ENCODE measurements at regions not wholly inside any gene's neighbourhood (a gene's known extent, or its start where the extent isn't known, plus 50 kb on each side); places are given as distances from the start of the nearest gene placed in this dataset.

DNA sequence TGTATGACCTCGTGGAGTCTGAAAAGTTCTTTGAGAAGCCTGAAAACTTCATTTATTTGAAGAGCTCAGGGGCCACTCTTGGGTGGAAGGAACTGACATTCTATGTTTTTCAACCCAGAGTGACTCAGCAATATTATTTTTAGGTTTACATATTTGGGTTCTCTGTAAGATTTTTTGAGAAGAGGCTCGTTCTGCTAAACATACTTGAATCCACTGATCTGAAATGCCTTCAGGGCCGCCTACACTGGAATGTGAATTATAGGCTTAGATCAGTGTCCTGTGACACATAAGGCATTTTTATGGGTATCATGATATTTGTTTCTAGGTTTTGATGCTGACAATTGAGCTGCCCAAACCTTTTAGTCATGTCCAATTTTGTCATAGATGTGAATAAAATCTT is 86.2 kb downstream of the PSAT1 start:
- Histone ChIP-seq H3K4me2 (ENCODE audit: low read length, poor library complexity, severe bottlenecking) (no peak overlapping the region), H2BK15ac (ENCODE audit: low read depth, poor library complexity, severe bottlenecking) (no peak overlapping the region), H4K91ac (ENCODE audit: low read length) (no peak overlapping the region), H2AK5ac (ENCODE audit: low read length, severe bottlenecking) (no peak overlapping the region), H3K4me1 (ENCODE audit: control insufficient read depth, insufficient read depth, low read depth, low read length) (no peaks in the 10 kb centered on the region), H3K23ac (ENCODE audit: low read length in 2 of 2) (no peak overlapping the region), H3K4me3 (ENCODE audit: insufficient read depth in 1 of 2, low read depth in 1 of 2, low read length in 2 of 2) (no peak overlapping the region), H3K14ac (ENCODE audit: low read length in 2 of 2) (no peak overlapping the region), H2BK5ac (ENCODE audit: low read depth, low read length, poor library complexity, severe bottlenecking) (no peak overlapping the region), H3K27ac (ENCODE audit: low read length, poor library complexity, severe bottlenecking) (no peak overlapping the region), H4K8ac (ENCODE audit: low read length) (no peak overlapping the region), H3K9me3 (ENCODE audit: control insufficient read depth, low read length) (no peaks in the 10 kb centered on the region), H2BK120ac (ENCODE audit: low read depth, low read length) (no peak overlapping the region), H3K9ac (ENCODE audit: low read length) (no peak overlapping the region), H2AFZ (ENCODE audit: low read depth, low read length) (no peak overlapping the region), H3K4ac (ENCODE audit: low read depth in 1 of 2, low read length in 2 of 2) (no peak overlapping the region), H3K18ac (ENCODE audit: low read depth in 1 of 2, low read length in 2 of 2) (no peak overlapping the region), H3K27me3 (ENCODE audit: control insufficient read depth in 1 of 2, insufficient read depth in 1 of 2, low read length in 2 of 2) (peaks cover 0 to 3% of the 10 kb centered on the region in 2 experiments), H3K79me1 (replicated peaks; ENCODE audit: low read length, poor library complexity, severe bottlenecking) (no peaks in the 10 kb centered on the region), H3K36me3 (ENCODE audit: control insufficient read depth in 1 of 2, insufficient read depth in 2 of 2, low read depth in 1 of 2, low read length in 2 of 2) (no peaks in the 10 kb centered on the region), H2BK12ac (ENCODE audit: low read length in 2 of 2) (no peak overlapping the region)
- no peak for DNase-seq
- WGBS: 62% methylated on average over 3 of the region's 3 CpGs

DNA sequence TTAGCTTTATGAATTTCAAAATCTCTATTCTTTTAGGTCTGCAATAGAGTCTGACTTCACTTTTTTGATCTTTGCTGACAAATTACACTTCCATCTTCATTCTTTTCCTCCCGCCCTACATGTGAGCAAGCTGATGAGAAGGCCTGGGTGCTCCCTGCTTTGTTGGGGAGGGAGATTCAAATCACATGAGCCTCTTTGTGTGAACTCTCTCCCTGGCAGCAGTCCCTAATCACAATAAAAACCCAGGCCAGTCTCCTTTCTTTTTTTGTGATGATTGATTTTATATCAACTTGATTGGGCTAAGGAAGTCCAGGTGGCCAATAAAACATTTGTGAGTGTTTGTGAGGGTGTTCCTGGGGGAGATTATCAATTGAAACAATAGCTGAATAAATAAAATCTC is 89.4 kb downstream of the PSAT1 start:
- no CpG with 5 or more reads among the region's 1 CpG for WGBS
- Histone ChIP-seq H2BK12ac (ENCODE audit: low read length in 2 of 2) (no peak overlapping the region), H3K14ac (ENCODE audit: low read length in 2 of 2) (no peak overlapping the region), H2AK5ac (ENCODE audit: low read length, severe bottlenecking) (no peak overlapping the region), H3K36me3 (ENCODE audit: control insufficient read depth in 1 of 2, insufficient read depth in 2 of 2, low read depth in 1 of 2, low read length in 2 of 2) (no peaks in the 10 kb centered on the region), H2BK120ac (ENCODE audit: low read depth, low read length) (no peak overlapping the region), H3K27ac (ENCODE audit: low read length, poor library complexity, severe bottlenecking) (no peak overlapping the region), H4K8ac (ENCODE audit: low read length) (no peak overlapping the region), H4K91ac (ENCODE audit: low read length) (no peak overlapping the region), H3K27me3 (ENCODE audit: control insufficient read depth in 1 of 2, insufficient read depth in 1 of 2, low read length in 2 of 2) (no peaks in the 10 kb centered on the region), H3K18ac (ENCODE audit: low read depth in 1 of 2, low read length in 2 of 2) (no peak overlapping the region), H3K9ac (ENCODE audit: low read length) (no peak overlapping the region), H3K9me3 (ENCODE audit: control insufficient read depth, low read length) (no peaks in the 10 kb centered on the region), H3K4ac (ENCODE audit: low read depth in 1 of 2, low read length in 2 of 2) (no peak overlapping the region), H3K4me3 (ENCODE audit: insufficient read depth in 1 of 2, low read depth in 1 of 2, low read length in 2 of 2) (no peak overlapping the region), H3K4me1 (ENCODE audit: control insufficient read depth, insufficient read depth, low read depth, low read length) (no peaks in the 10 kb centered on the region), H2BK5ac (ENCODE audit: low read depth, low read length, poor library complexity, severe bottlenecking) (no peak overlapping the region), H2AFZ (ENCODE audit: low read depth, low read length) (no peak overlapping the region), H3K23ac (ENCODE audit: low read length in 2 of 2) (no peak overlapping the region), H2BK15ac (ENCODE audit: low read depth, poor library complexity, severe bottlenecking) (no peak overlapping the region), H3K4me2 (ENCODE audit: low read length, poor library complexity, severe bottlenecking) (no peak overlapping the region), H3K79me1 (replicated peaks; ENCODE audit: low read length, poor library complexity, severe bottlenecking) (no peaks in the 10 kb centered on the region)
- DNase-seq: no peak

DNA sequence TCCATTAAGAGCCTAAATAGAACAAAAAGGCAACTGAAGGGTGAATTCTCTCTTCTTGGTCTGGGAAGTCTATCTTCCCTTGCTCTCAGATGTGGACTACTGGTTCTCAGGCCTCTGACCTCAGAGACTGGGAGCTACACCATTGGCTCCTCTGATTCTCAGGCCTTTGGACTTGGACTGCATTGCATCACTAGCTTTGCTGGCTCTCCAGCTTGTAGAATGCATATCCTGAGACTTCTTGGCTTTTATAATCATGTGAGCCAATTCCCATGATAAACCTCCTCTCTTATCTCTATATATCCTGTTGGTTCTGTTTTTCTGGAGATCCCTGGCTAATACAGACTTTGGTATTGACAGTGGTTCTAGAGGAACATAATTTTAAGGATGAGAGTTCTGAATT is 89.8 kb downstream of the PSAT1 start:
- Histone ChIP-seq H2BK15ac (ENCODE audit: low read depth, poor library complexity, severe bottlenecking) (no peak overlapping the region), H3K9me3 (ENCODE audit: control insufficient read depth, low read length) (no peaks in the 10 kb centered on the region), H4K8ac (ENCODE audit: low read length) (no peak overlapping the region), H3K79me1 (replicated peaks; ENCODE audit: low read length, poor library complexity, severe bottlenecking) (no peaks in the 10 kb centered on the region), H2BK120ac (ENCODE audit: low read depth, low read length) (no peak overlapping the region), H3K4me2 (ENCODE audit: low read length, poor library complexity, severe bottlenecking) (no peak overlapping the region), H3K27me3 (ENCODE audit: control insufficient read depth in 1 of 2, insufficient read depth in 1 of 2, low read length in 2 of 2) (no peaks in the 10 kb centered on the region), H3K14ac (ENCODE audit: low read length in 2 of 2) (no peak overlapping the region), H3K18ac (ENCODE audit: low read depth in 1 of 2, low read length in 2 of 2) (no peak overlapping the region), H3K4me1 (ENCODE audit: control insufficient read depth, insufficient read depth, low read depth, low read length) (no peaks in the 10 kb centered on the region), H3K36me3 (ENCODE audit: control insufficient read depth in 1 of 2, insufficient read depth in 2 of 2, low read depth in 1 of 2, low read length in 2 of 2) (no peaks in the 10 kb centered on the region), H3K9ac (ENCODE audit: low read length) (no peak overlapping the region), H4K91ac (ENCODE audit: low read length) (no peak overlapping the region), H2AFZ (ENCODE audit: low read depth, low read length) (no peak overlapping the region), H2BK5ac (ENCODE audit: low read depth, low read length, poor library complexity, severe bottlenecking) (no peak overlapping the region), H3K23ac (ENCODE audit: low read length in 2 of 2) (no peak overlapping the region), H2AK5ac (ENCODE audit: low read length, severe bottlenecking) (no peak overlapping the region), H3K4me3 (ENCODE audit: insufficient read depth in 1 of 2, low read depth in 1 of 2, low read length in 2 of 2) (no peak overlapping the region), H2BK12ac (ENCODE audit: low read length in 2 of 2) (no peak overlapping the region), H3K4ac (ENCODE audit: low read depth in 1 of 2, low read length in 2 of 2) (no peak overlapping the region), H3K27ac (ENCODE audit: low read length, poor library complexity, severe bottlenecking) (no peak overlapping the region)
- DNase-seq: peak; percentile 28

DNA sequence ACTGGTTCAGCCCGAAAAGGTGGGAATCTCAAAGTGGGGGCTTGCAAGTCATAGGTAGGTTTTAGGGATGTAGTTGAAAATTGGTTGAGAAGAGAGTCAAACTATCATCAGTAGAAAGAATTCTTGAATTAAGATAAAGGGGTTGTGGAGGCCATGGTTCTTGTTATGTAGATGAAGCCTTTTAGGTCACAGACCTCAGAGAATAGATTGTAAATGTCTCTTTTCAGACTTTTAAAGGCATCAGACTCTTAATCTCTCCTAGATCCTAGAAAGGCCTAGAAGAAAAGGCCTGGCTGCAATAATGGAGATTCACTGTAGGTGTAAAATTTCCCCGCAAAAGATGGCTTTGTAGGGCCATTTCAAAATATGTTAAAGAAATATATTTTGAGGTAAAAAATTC is 96.4 kb downstream of the PSAT1 start:
- Histone ChIP-seq H2BK5ac (ENCODE audit: low read depth, low read length, poor library complexity, severe bottlenecking) (no peak overlapping the region), H3K9me3 (ENCODE audit: control insufficient read depth, low read length) (peaks cover 10% of the 10 kb centered on the region)

More for the DNA sequence above, 96.4 kb downstream of the PSAT1 start:
- Histone ChIP-seq H3K27me3 (ENCODE audit: control insufficient read depth in 1 of 2, insufficient read depth in 1 of 2, low read length in 2 of 2) (peaks cover 2 to 7% of the 10 kb centered on the region in 2 experiments), H3K4me2 (ENCODE audit: low read length, poor library complexity, severe bottlenecking) (no peak overlapping the region), H3K4ac (ENCODE audit: low read depth in 1 of 2, low read length in 2 of 2) (no peak overlapping the region), H4K8ac (ENCODE audit: low read length) (no peak overlapping the region), H3K4me3 (ENCODE audit: insufficient read depth in 1 of 2, low read depth in 1 of 2, low read length in 2 of 2) (no peak overlapping the region), H3K18ac (ENCODE audit: low read depth in 1 of 2, low read length in 2 of 2) (no peak overlapping the region), H3K36me3 (ENCODE audit: control insufficient read depth in 1 of 2, insufficient read depth in 2 of 2, low read depth in 1 of 2, low read length in 2 of 2) (no peaks in the 10 kb centered on the region), H3K9ac (ENCODE audit: low read length) (no peak overlapping the region), H3K79me1 (replicated peaks; ENCODE audit: low read length, poor library complexity, severe bottlenecking) (no peaks in the 10 kb centered on the region), H3K14ac (ENCODE audit: low read length in 2 of 2) (no peak overlapping the region), H3K23ac (ENCODE audit: low read length in 2 of 2) (no peak overlapping the region), H4K91ac (ENCODE audit: low read length) (no peak overlapping the region), H2BK15ac (ENCODE audit: low read depth, poor library complexity, severe bottlenecking) (no peak overlapping the region), H2AFZ (ENCODE audit: low read depth, low read length) (no peak overlapping the region), H2BK120ac (ENCODE audit: low read depth, low read length) (no peak overlapping the region), H2BK12ac (ENCODE audit: low read length in 2 of 2) (no peak overlapping the region), H3K27ac (ENCODE audit: low read length, poor library complexity, severe bottlenecking) (no peak overlapping the region), H2AK5ac (ENCODE audit: low read length, severe bottlenecking) (no peak overlapping the region), H3K4me1 (ENCODE audit: control insufficient read depth, insufficient read depth, low read depth, low read length) (no peaks in the 10 kb centered on the region)
- DNase-seq: no peak
- 69% methylated on average over 1 of the region's 2 CpGs for WGBS
